ENCODE measurements at regions not wholly inside any gene's neighbourhood (a gene's known extent, or its start where the extent isn't known, plus 50 kb on each side); places are given as distances from the start of the nearest gene placed in this dataset.
A peak's percentile ranks its signal among the peaks of the same experiment; 100 is the strongest.

- H3K4me1 ChIP-seq (ENCODE audit: control insufficient read depth in 2 of 2, insufficient read depth in 1 of 2, low read depth in 1 of 2, low read length in 2 of 2), result peaks cover 14 to 27% of the 10 kb centered on the region in 2 donors
- H3K9ac ChIP-seq (ENCODE audit: low read depth, low read length, poor library complexity), result no peak overlapping the region
- no peak overlapping the region for H2BK15ac ChIP-seq (ENCODE audit: low read length)
- peak overlapping the region; percentile 10 for H3K27ac ChIP-seq (replicated peaks; ENCODE audit: low read length)
- H3K14ac ChIP-seq (ENCODE audit: low read length), result no peak overlapping the region
- H3K79me1 ChIP-seq (ENCODE audit: low read depth, low read length), result no peaks in the 10 kb centered on the region
- peak overlapping the region; percentile 60 for H2AK5ac ChIP-seq (ENCODE audit: low read depth, low read length)
- H3K4ac ChIP-seq (ENCODE audit: low read length), result no peak overlapping the region
- peak overlapping the region; percentile 67 for H3K18ac ChIP-seq (ENCODE audit: low read length)
- no peak overlapping the region for H2BK5ac ChIP-seq (ENCODE audit: low read length)
- peaks cover 0 to 3% of the 10 kb centered on the region in 2 donors for H3K9me3 ChIP-seq (replicated peaks in 1 of 2; ENCODE audit: control insufficient read depth in 2 of 2, insufficient read depth in 1 of 2, low read depth in 1 of 2, low read length in 2 of 2)
- H2AFZ ChIP-seq (ENCODE audit: low read length), result no peak overlapping the region
- no peak overlapping the region for H4K91ac ChIP-seq (ENCODE audit: low read depth, low read length, poor library complexity)
- WGBS, 2 donors (ENCODE audit: extremely low coverage in 2 of 2, insufficient read length in 2 of 2, insufficient replicate concordance in 1 of 2), result no CpG with 5 or more reads among the region's 20 CpGs
- H3K4me2 ChIP-seq (ENCODE audit: insufficient read depth, low read length, poor library complexity, severe bottlenecking), result no peak overlapping the region
- H3K23ac ChIP-seq (ENCODE audit: low read depth, low read length, poor library complexity), result no peak overlapping the region
- H3K4me3 ChIP-seq (ENCODE audit: low read length in 2 of 2), result no peak overlapping the region
- peak overlapping the region; percentile 93 for H2BK12ac ChIP-seq (ENCODE audit: low read length)
- DNase-seq (ENCODE audit: low spot score), result no peak
- H3K36me3 ChIP-seq (replicated peaks in 1 of 2; ENCODE audit: control insufficient read depth in 2 of 2, insufficient read depth in 2 of 2, low read length in 2 of 2), result no peaks in the 10 kb centered on the region
- H4K8ac ChIP-seq (ENCODE audit: low read depth, low read length), result no peak overlapping the region
- no peak overlapping the region for H2BK120ac ChIP-seq (ENCODE audit: low read depth, low read length)
- no peaks in the 10 kb centered on the region for H3K27me3 ChIP-seq (ENCODE audit: control insufficient read depth in 3 of 3, insufficient read depth in 3 of 3, low read depth in 1 of 3, low read length in 3 of 3)
Measured at GRCh38 chr11:70630816-70631623, 232.7 kb downstream of the CTTN start.

- Histone ChIP-seq H2BK120ac (ENCODE audit: low read depth, low read length) (no peak overlapping the region), H4K91ac (ENCODE audit: low read depth, low read length, poor library complexity) (no peak overlapping the region), H3K27ac (replicated peaks; ENCODE audit: low read length) (peak overlapping the region; percentile 10), H3K79me1 (ENCODE audit: low read depth, low read length) (peaks cover 3% of the 10 kb centered on the region), H2AK5ac (ENCODE audit: low read depth, low read length) (peak overlapping the region; percentile 60), H3K4me3 (ENCODE audit: low read length in 2 of 2) (no peak overlapping the region), H2BK15ac (ENCODE audit: low read length) (no peak overlapping the region), H3K9ac (ENCODE audit: low read depth, low read length, poor library complexity) (no peak overlapping the region), H4K8ac (ENCODE audit: low read depth, low read length) (no peak overlapping the region), H2AFZ (ENCODE audit: low read length) (no peak overlapping the region), H3K18ac (ENCODE audit: low read length) (peak overlapping the region; percentile 67), H3K14ac (ENCODE audit: low read length) (no peak overlapping the region), H3K23ac (ENCODE audit: low read depth, low read length, poor library complexity) (no peak overlapping the region), H3K27me3 (ENCODE audit: control insufficient read depth in 3 of 3, insufficient read depth in 3 of 3, low read depth in 1 of 3, low read length in 3 of 3) (peaks cover 0 to 1% (median 0%) of the 10 kb centered on the region in 3 experiments), H3K4me2 (ENCODE audit: insufficient read depth, low read length, poor library complexity, severe bottlenecking) (no peak overlapping the region), H3K4me1 (ENCODE audit: control insufficient read depth in 2 of 2, insufficient read depth in 1 of 2, low read depth in 1 of 2, low read length in 2 of 2) (peaks cover 14 to 22% of the 10 kb centered on the region in 2 donors), H3K4ac (ENCODE audit: low read length) (no peak overlapping the region), H2BK5ac (ENCODE audit: low read length) (no peak overlapping the region), H3K36me3 (replicated peaks in 1 of 2; ENCODE audit: control insufficient read depth in 2 of 2, insufficient read depth in 2 of 2, low read length in 2 of 2) (peaks cover 0 to 2% of the 10 kb centered on the region in 2 donors), H2BK12ac (ENCODE audit: low read length) (peak overlapping the region; percentile 93), H3K9me3 (replicated peaks in 1 of 2; ENCODE audit: control insufficient read depth in 2 of 2, insufficient read depth in 1 of 2, low read depth in 1 of 2, low read length in 2 of 2) (peaks cover 0 to 9% of the 10 kb centered on the region in 2 donors)
- no CpG with 5 or more reads among the region's 13 CpGs for WGBS, 2 donors (ENCODE audit: extremely low coverage in 2 of 2, insufficient read length in 2 of 2, insufficient replicate concordance in 1 of 2)
- DNase-seq (ENCODE audit: low spot score), result no peak
Measured at GRCh38 chr11:70631624-70632047, 233.3 kb downstream of the CTTN start.

GRCh38 chr11:70633610-70634009 is 235.3 kb downstream of the CTTN start:
- no peak overlapping the region for H3K4ac ChIP-seq (ENCODE audit: low read length)
- H2BK120ac ChIP-seq (ENCODE audit: low read depth, low read length), result no peak overlapping the region
- H3K27ac ChIP-seq (replicated peaks; ENCODE audit: low read length), result no peak overlapping the region
- peak overlapping the region; percentile 5 for H2AK5ac ChIP-seq (ENCODE audit: low read depth, low read length)
- no peak overlapping the region for H2AFZ ChIP-seq (ENCODE audit: low read length)
- peak overlapping the region; percentile 38 for H3K9ac ChIP-seq (ENCODE audit: low read depth, low read length, poor library complexity)
- peak overlapping the region; percentile 70 for H3K23ac ChIP-seq (ENCODE audit: low read depth, low read length, poor library complexity)
- H3K9me3 ChIP-seq (replicated peaks in 1 of 2; ENCODE audit: control insufficient read depth in 2 of 2, insufficient read depth in 1 of 2, low read depth in 1 of 2, low read length in 2 of 2), result peaks cover 0 to 9% of the 10 kb centered on the region in 2 donors
- peak overlapping the region; percentile 88 for H2BK15ac ChIP-seq (ENCODE audit: low read length)
- H2BK12ac ChIP-seq (ENCODE audit: low read length), result no peak overlapping the region
- peaks cover 0 to 2% of the 10 kb centered on the region in 2 donors for H3K36me3 ChIP-seq (replicated peaks in 1 of 2; ENCODE audit: control insufficient read depth in 2 of 2, insufficient read depth in 2 of 2, low read length in 2 of 2)
- no CpG with 5 or more reads among the region's 7 CpGs for WGBS, 2 donors (ENCODE audit: extremely low coverage in 2 of 2, insufficient read length in 2 of 2, insufficient replicate concordance in 1 of 2)
- H4K91ac ChIP-seq (ENCODE audit: low read depth, low read length, poor library complexity), result no peak overlapping the region
- H3K18ac ChIP-seq (ENCODE audit: low read length), result peak overlapping the region; percentile 19
- H4K8ac ChIP-seq (ENCODE audit: low read depth, low read length), result no peak overlapping the region
- H3K4me1 ChIP-seq (ENCODE audit: control insufficient read depth in 2 of 2, insufficient read depth in 1 of 2, low read depth in 1 of 2, low read length in 2 of 2), result peaks cover 22% of the 10 kb centered on the region in 2 donors
- H3K27me3 ChIP-seq (ENCODE audit: control insufficient read depth in 3 of 3, insufficient read depth in 3 of 3, low read depth in 1 of 3, low read length in 3 of 3), result peaks cover 0 to 1% (median 0%) of the 10 kb centered on the region in 3 experiments
- no peak overlapping the region for H3K4me3 ChIP-seq (ENCODE audit: low read length in 2 of 2)
- peaks cover 7% of the 10 kb centered on the region for H3K79me1 ChIP-seq (ENCODE audit: low read depth, low read length)
- DNase-seq (ENCODE audit: low spot score), result no peak
- H2BK5ac ChIP-seq (ENCODE audit: low read length), result no peak overlapping the region
- peak overlapping the region; percentile 39 for H3K14ac ChIP-seq (ENCODE audit: low read length)
- H3K4me2 ChIP-seq (ENCODE audit: insufficient read depth, low read length, poor library complexity, severe bottlenecking), result no peak overlapping the region

GRCh38 chr11:70636659-70637058 is 238.3 kb downstream of the CTTN start:
- Histone ChIP-seq H3K4me2 (ENCODE audit: insufficient read depth, low read length, poor library complexity, severe bottlenecking) (no peak overlapping the region), H4K8ac (ENCODE audit: low read depth, low read length) (peak overlapping the region; percentile 74), H2BK5ac (ENCODE audit: low read length) (no peak overlapping the region), H2AFZ (ENCODE audit: low read length) (no peak overlapping the region), H3K27me3 (ENCODE audit: control insufficient read depth in 3 of 3, insufficient read depth in 3 of 3, low read depth in 1 of 3, low read length in 3 of 3) (peaks cover 0 to 1% (median 0%) of the 10 kb centered on the region in 3 experiments), H3K4ac (ENCODE audit: low read length) (no peak overlapping the region), H2BK15ac (ENCODE audit: low read length) (no peak overlapping the region), H2AK5ac (ENCODE audit: low read depth, low read length) (no peak overlapping the region), H3K27ac (replicated peaks; ENCODE audit: low read length) (no peak overlapping the region), H3K9ac (ENCODE audit: low read depth, low read length, poor library complexity) (peak overlapping the region; percentile 76), H3K14ac (ENCODE audit: low read length) (no peak overlapping the region), H3K79me1 (ENCODE audit: low read depth, low read length) (peaks cover 7% of the 10 kb centered on the region), H3K4me1 (ENCODE audit: control insufficient read depth in 2 of 2, insufficient read depth in 1 of 2, low read depth in 1 of 2, low read length in 2 of 2) (peaks cover 17 to 20% of the 10 kb centered on the region in 2 donors), H3K18ac (ENCODE audit: low read length) (peak overlapping the region; percentile 35), H3K36me3 (replicated peaks in 1 of 2; ENCODE audit: control insufficient read depth in 2 of 2, insufficient read depth in 2 of 2, low read length in 2 of 2) (peaks cover 0 to 2% of the 10 kb centered on the region in 2 donors), H2BK120ac (ENCODE audit: low read depth, low read length) (peak overlapping the region; percentile 2), H3K23ac (ENCODE audit: low read depth, low read length, poor library complexity) (peak overlapping the region; percentile 67), H2BK12ac (ENCODE audit: low read length) (no peak overlapping the region), H3K4me3 (ENCODE audit: low read length in 2 of 2) (peak overlapping the region in 1 of 2 donors; percentile 23), H4K91ac (ENCODE audit: low read depth, low read length, poor library complexity) (peak overlapping the region; percentile 77), H3K9me3 (replicated peaks in 1 of 2; ENCODE audit: control insufficient read depth in 2 of 2, insufficient read depth in 1 of 2, low read depth in 1 of 2, low read length in 2 of 2) (peaks cover 0 to 9% of the 10 kb centered on the region in 2 donors)
- no CpG with 5 or more reads among the region's 10 CpGs for WGBS, 2 donors (ENCODE audit: extremely low coverage in 2 of 2, insufficient read length in 2 of 2, insufficient replicate concordance in 1 of 2)
- DNase-seq (ENCODE audit: low spot score), result no peak
